Stimulated activated CD4-positive, alpha-beta T cell treated with anti-CD3 and anti-CD28 coated beads, Interleukin-15, amount 100 ng/mL, for 24 hours (primary cell): ENCODE measurements at regions not wholly inside any gene's neighbourhood (a gene's known extent, or its start where the extent isn't known, plus 50 kb on each side); places are given as distances from the start of the nearest gene placed in this dataset.

Source experiments
- DNase-seq: peaks from one replicate; pipeline ENCODE4 v3.0.0-alpha.2; 2020

- DNase-seq, result no peak
These were observed 105.3 kb downstream of the FOXL1 start for GRCh38 chr16:86683441-86684194.

- DNase-seq, result no peak
These were observed 106.7 kb downstream of the FOXL1 start for GRCh38 chr16:86685076-86685475.

- DNase-seq, result no peak
These were observed 112.6 kb downstream of the FOXL1 start for GRCh38 chr16:86690970-86691369.

- no peak for DNase-seq
These were observed 114.1 kb downstream of the FOXL1 start for GRCh38 chr16:86692426-86692825.

- no peak for DNase-seq
These were observed 114.7 kb downstream of the FOXL1 start for GRCh38 chr16:86693033-86693432.

GRCh38 chr16:86697715-86698114, 119.4 kb downstream of the FOXL1 start:
- DNase-seq, result no peak

- no peak for DNase-seq
These were observed 121.9 kb downstream of the FOXL1 start for GRCh38 chr16:86700046-86700945.

GRCh38 chr16:86701286-86701975, 123.1 kb downstream of the FOXL1 start:
- DNase-seq, result no peak

- DNase-seq, result no peak
These were observed 124.7 kb downstream of the FOXL1 start for GRCh38 chr16:86702824-86703588.

GRCh38 chr16:86704516-86704915, 126.2 kb downstream of the FOXL1 start:
- no peak for DNase-seq

GRCh38 chr16:86706726-86707125, 128.4 kb downstream of the FOXL1 start:
- DNase-seq, result no peak

- DNase-seq, result no peak
These were observed 128.8 kb downstream of the FOXL1 start for GRCh38 chr16:86707171-86707570.

- no peak for DNase-seq
These were observed 129.2 kb downstream of the FOXL1 start for GRCh38 chr16:86707581-86707980.

GRCh38 chr16:86708431-86708830, 130.1 kb downstream of the FOXL1 start:
- DNase-seq, result no peak

GRCh38 chr16:86709103-86709502, 130.8 kb downstream of the FOXL1 start:
- no peak for DNase-seq

- DNase-seq, result no peak
These were observed 131.7 kb downstream of the FOXL1 start for GRCh38 chr16:86709902-86710601.

- no peak for DNase-seq
These were observed 132.2 kb downstream of the FOXL1 start for GRCh38 chr16:86710602-86710950.

- no peak for DNase-seq
These were observed 134.0 kb downstream of the FOXL1 start for GRCh38 chr16:86712158-86713009.

- DNase-seq, result no peak
These were observed 134.8 kb downstream of the FOXL1 start for GRCh38 chr16:86713021-86713631.

- DNase-seq, result no peak
These were observed 135.8 kb downstream of the FOXL1 start for GRCh38 chr16:86714166-86714565.

- no peak for DNase-seq
These were observed 138.3 kb downstream of the FOXL1 start for GRCh38 chr16:86716649-86717048.
